ENCODE measurements at regions not wholly inside any gene's neighbourhood (a gene's known extent, or its start where the extent isn't known, plus 50 kb on each side); places are given as distances from the start of the nearest gene placed in this dataset.
A peak's percentile ranks its signal among the peaks of the same experiment; 100 is the strongest.

- Histone ChIP-seq H3K27ac (ENCODE audit: insufficient read length, low read depth, low read length) (no peak overlapping the region), H2AFZ (ENCODE audit: low read length) (no peak overlapping the region), H3K79me2 (ENCODE audit: insufficient read depth, low read length) (no peaks in the 10 kb centered on the region), H2BK15ac (ENCODE audit: low read depth, low read length) (no peak overlapping the region), H2BK120ac (ENCODE audit: low read depth, low read length, poor library complexity, severe bottlenecking) (no peak overlapping the region), H3K79me1 (ENCODE audit: insufficient read depth, low read depth, low read length, poor library complexity, severe bottlenecking) (no peaks in the 10 kb centered on the region), H2BK20ac (ENCODE audit: low read depth, low read length, poor library complexity, severe bottlenecking) (no peak overlapping the region), H3K9ac (ENCODE audit: extremely low read depth, insufficient read length, low read length) (no peak overlapping the region), H4K20me1 (ENCODE audit: control insufficient read depth, insufficient read depth, insufficient read length) (no peaks in the 10 kb centered on the region), H3K56ac (ENCODE audit: insufficient read length, low read depth, low read length) (no peak overlapping the region), H4K5ac (ENCODE audit: insufficient read length, low read depth, low read length) (no peak overlapping the region), H4K91ac (ENCODE audit: insufficient read length, low read depth, low read length) (no peak overlapping the region), H2AK5ac (ENCODE audit: insufficient read length, low read length) (no peak overlapping the region), H3K4ac (ENCODE audit: low read depth, low read length) (no peak overlapping the region), H2BK5ac (ENCODE audit: insufficient read length, low read length) (no peak overlapping the region), H3K18ac (ENCODE audit: insufficient read length, low read depth, low read length) (no peak overlapping the region), H3K14ac (ENCODE audit: insufficient read depth, low read length) (no peak overlapping the region), H3T11ph (ENCODE audit: low read length) (no peak overlapping the region), H3K9me3 (ENCODE audit: control insufficient read depth, low read depth, low read length) (no peaks in the 10 kb centered on the region), H2BK12ac (ENCODE audit: insufficient read length, low read depth, low read length) (no peak overlapping the region), H3K4me1 (ENCODE audit: insufficient read depth, low read length) (no peaks in the 10 kb centered on the region; the same call in 1 of the 2 replicates), H3K27me3 (ENCODE audit: insufficient read depth, low read length) (no peaks in the 10 kb centered on the region), H3K23me2 (ENCODE audit: insufficient read length, low read depth, low read length, poor library complexity, severe bottlenecking) (no peaks in the 10 kb centered on the region), H3K4me2 (ENCODE audit: insufficient read depth, insufficient read length, low read length) (no peak overlapping the region), H4K8ac (replicated peaks; ENCODE audit: insufficient read length, low read depth, low read length) (no peak overlapping the region), H3K23ac (ENCODE audit: insufficient read length, low read depth, low read length) (no peak overlapping the region)
- no peaks in the 10 kb centered on the region for H3K9me3 Mint-ChIP-seq
- no CpG with 5 or more reads among the region's 3 CpGs for WGBS (ENCODE audit: extremely low coverage, insufficient read length, low lambda C conversion rate)
- H3K36me3 Mint-ChIP-seq (ENCODE audit: insufficient read depth in 1 of 3, low read depth in 3 of 3), result peaks cover 3 to 11% (median 4%) of the 10 kb centered on the region in 3 experiments; a peak in 3 of 7 replicates
- TF ChIP-seq CTCF (conservative IDR thresholded peaks at IDR 0.05), result peak; percentile 94
- peaks cover 45 to 53% of the 10 kb centered on the region in 2 experiments for H3K4me1 Mint-ChIP-seq
- H3K27me3 Mint-ChIP-seq (ENCODE audit: low read depth), result no peaks in the 10 kb centered on the region
- no peak for DNase-seq
- H3K4me3 Mint-ChIP-seq, result peak overlapping the region; percentile 29 to 60; a peak in 3 of 5 replicates
- H3K27ac Mint-ChIP-seq, result peak overlapping the region in 2 of 3 experiments; percentile 84 to 97; a peak in 4 of 7 replicates
Observed at GRCh38 chr6:144585217-144585814, 300.2 kb downstream of the UTRN start.

All from H9 (cell line).